GM23338 (cell line): ENCODE measurements at regions not wholly inside any gene's neighbourhood (a gene's known extent, or its start where the extent isn't known, plus 50 kb on each side); places are given as distances from the start of the nearest gene placed in this dataset.
"Not testable (repeated sequence)": the region's sequence is repeated elsewhere in the genome, so short reads cannot be mapped to it uniquely, and the experiment has no call there.

Source experiments
- ATAC-seq: fragments of 200-7000 bp; cut with Tn5 transposase; 3 replicates; pipeline ENCODE4 v1.9.1; 2020
- DNase-seq: peaks from one replicate; pipeline ENCODE4 v3.0.0-alpha.2; 2015; ENCODE audit warnings: low spot score
- H2AFZ ChIP-seq: fragments of 200-600 bp; sonication (generic); 2 replicates; pipeline ENCODE4 v1.8.0; 2016; ENCODE audit warnings: antibody characterized with exemption, mild to moderate bottlenecking, moderate library complexity
- H3F3A ChIP-seq: fragments of 200-600 bp; sonication (generic); replicated peaks from 2 replicates; pipeline ENCODE4 v1.8.0; 2017; ENCODE audit warnings: antibody characterized with exemption, mixed run types, low read depth
- H3K27ac ChIP-seq: fragments of 200-600 bp; sonication (generic); 2 replicates; pipeline ENCODE4 v1.6.1; 2016; ENCODE audit warnings: low read depth
- H3K27me3 ChIP-seq: fragments of 200-600 bp; sonication (generic); 2 replicates; pipeline ENCODE4 v1.8.0; 2016; ENCODE audit warnings: mild to moderate bottlenecking, mixed run types, moderate library complexity; ENCODE audit not compliant: insufficient read depth
- H3K36me3 ChIP-seq: fragments of 200-600 bp; sonication (generic); 2 replicates; pipeline ENCODE4 v1.8.0; 2016; ENCODE audit warnings: mild to moderate bottlenecking; ENCODE audit not compliant: insufficient read depth
- H3K4me1 ChIP-seq: fragments of 200-600 bp; sonication (generic); 2 replicates; pipeline ENCODE4 v1.8.0; 2016; ENCODE audit warnings: mild to moderate bottlenecking, moderate library complexity; ENCODE audit not compliant: insufficient read depth
- H3K4me2 ChIP-seq: fragments of 200-600 bp; sonication (generic); 2 replicates; pipeline ENCODE4 v1.7.1; 2017; ENCODE audit warnings: mixed run types
- H3K4me3 ChIP-seq: fragments of 200-600 bp; sonication (generic); 2 replicates; pipeline ENCODE4 v1.6.1; 2016; ENCODE audit warnings: mixed run types
- H3K79me2 ChIP-seq: fragments of 200-600 bp; sonication (generic); replicated peaks from 2 replicates; pipeline ENCODE4 v1.8.0; 2017; ENCODE audit warnings: mild to moderate bottlenecking; ENCODE audit not compliant: insufficient read depth
- H3K9me2 ChIP-seq: fragments of 200-600 bp; sonication (generic); 2 replicates; pipeline ENCODE4 v1.8.0; 2017; ENCODE audit not compliant: insufficient read depth
- H4K20me1 ChIP-seq: fragments of 200-600 bp; sonication (generic); replicated peaks from 2 replicates; pipeline ENCODE4 v1.8.0; 2017; ENCODE audit warnings: mild to moderate bottlenecking; ENCODE audit not compliant: insufficient read depth
- H3K27ac Mint-ChIP-seq: 2 replicates; pipeline ENCODE4 v1.8.0; 2020; ENCODE audit warnings: inconsistent platforms, mild to moderate bottlenecking, moderate library complexity, mixed read lengths
- H3K27me3 Mint-ChIP-seq: 3 replicates; pipeline ENCODE4 v1.8.0; 2022; ENCODE audit warnings: low read depth, mild to moderate bottlenecking, moderate library complexity, mixed read lengths, inconsistent platforms; ENCODE audit not compliant: insufficient read depth, poor library complexity
- H3K36me3 Mint-ChIP-seq: 3 replicates; pipeline ENCODE4 v1.8.0; 2021; ENCODE audit warnings: low read depth, mild to moderate bottlenecking, inconsistent platforms, moderate library complexity, mixed read lengths
- H3K4me1 Mint-ChIP-seq: 3 replicates; pipeline ENCODE4 v1.8.0; 2020; ENCODE audit warnings: mild to moderate bottlenecking, inconsistent platforms, mixed read lengths
- H3K4me3 Mint-ChIP-seq: 3 replicates; pipeline ENCODE4 v1.8.0; 2021; ENCODE audit warnings: moderate library complexity, mild to moderate bottlenecking, inconsistent platforms, mixed read lengths
- H3K9me3 Mint-ChIP-seq: 3 replicates; pipeline ENCODE4 v1.8.0; 2020; ENCODE audit warnings: moderate library complexity, mild to moderate bottlenecking, inconsistent platforms, mixed read lengths
- CREB1 ChIP-seq: fragments of 250-450 bp; sonication (Bioruptor Pico); IDR thresholded peaks from 2 replicates; pipeline ENCODE4 v1.5.0; 2020; ENCODE audit warnings: low read depth, mild to moderate bottlenecking, moderate library complexity
- EZH2 ChIP-seq: fragments of 200-600 bp; sonication (generic); IDR thresholded peaks from one replicate; pipeline ENCODE4 v1.8.0; 2017; ENCODE audit warnings: antibody characterized with exemption, mild to moderate bottlenecking, low read depth; ENCODE audit not compliant: unreplicated experiment
- EZH2phosphoT487 ChIP-seq: fragments of 200-600 bp; sonication (generic); IDR thresholded peaks from one replicate; pipeline ENCODE4 v1.8.1; 2018; ENCODE audit warnings: antibody characterized with exemption; ENCODE audit not compliant: unreplicated experiment
- NANOG ChIP-seq: IDR thresholded peaks from 2 replicates; pipeline ENCODE4 v1.6.1; 2016; ENCODE audit warnings: antibody characterized with exemption, borderline replicate concordance
- POLR2AphosphoS5 ChIP-seq: IDR thresholded peaks from 2 replicates; pipeline ENCODE4 v1.6.1; 2016; ENCODE audit warnings: antibody characterized with exemption, low read depth
- STAT1 ChIP-seq: IDR thresholded peaks from one replicate; pipeline ENCODE4 v1.6.1; 2016; ENCODE audit warnings: antibody characterized with exemption; ENCODE audit not compliant: unreplicated experiment
- ZNF114 ChIP-seq: fragments of 250-450 bp; sonication (Bioruptor Pico); IDR thresholded peaks from 2 replicates; pipeline ENCODE4 v1.5.0; 2020; ENCODE audit warnings: mild to moderate bottlenecking, moderate library complexity
- TF ChIP-seq, protein P1 (sequence below): IDR thresholded peaks from 2 replicates; pipeline ENCODE4 v1.6.1; 2016; ENCODE audit warnings: antibody characterized with exemption
- TF ChIP-seq, protein P2 (sequence below), 2 experiments: fragments of 200-600 bp in 1 of 2; sonication (generic) in 1 of 2; conservative IDR thresholded peaks; 2 replicates each; pipeline versions ENCODE4 v1.5.1 to v1.6.1; 2016 to 2017; ENCODE audit warnings: antibody characterized with exemption in 2 of 2, low read depth in 2 of 2, mild to moderate bottlenecking in 2 of 2, moderate library complexity in 1 of 2

DNA sequence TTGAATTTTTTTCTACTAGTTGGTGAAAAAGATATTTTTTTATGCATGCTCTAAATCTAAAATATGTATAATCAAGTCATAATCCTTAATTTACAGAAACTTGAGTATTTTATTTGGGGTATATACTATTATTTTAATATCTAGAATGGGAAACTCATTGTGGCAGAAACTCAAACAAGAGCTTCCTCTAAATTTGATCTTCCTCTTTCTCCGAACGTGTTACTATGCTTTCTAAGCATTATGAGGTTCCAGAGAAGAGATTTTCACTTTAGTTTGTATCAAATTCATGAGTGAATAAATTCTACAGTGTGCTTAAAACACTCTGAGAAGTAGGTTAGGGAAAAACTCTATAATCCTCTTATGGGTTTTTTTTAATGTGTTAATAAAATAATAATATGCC is 173.1 kb downstream of the POTEB3 start:
- no peaks in the 10 kb centered on the region for H4K20me1 ChIP-seq
- TF ChIP-seq CREB1 (CRISPR knock-in tag) (no peak), POLR2AphosphoS5 (no peak), STAT1 (no peak), ZNF114 (CRISPR knock-in tag) (no peak), EZH2 (no peak)
- TF ChIP-seq, protein P1, sequence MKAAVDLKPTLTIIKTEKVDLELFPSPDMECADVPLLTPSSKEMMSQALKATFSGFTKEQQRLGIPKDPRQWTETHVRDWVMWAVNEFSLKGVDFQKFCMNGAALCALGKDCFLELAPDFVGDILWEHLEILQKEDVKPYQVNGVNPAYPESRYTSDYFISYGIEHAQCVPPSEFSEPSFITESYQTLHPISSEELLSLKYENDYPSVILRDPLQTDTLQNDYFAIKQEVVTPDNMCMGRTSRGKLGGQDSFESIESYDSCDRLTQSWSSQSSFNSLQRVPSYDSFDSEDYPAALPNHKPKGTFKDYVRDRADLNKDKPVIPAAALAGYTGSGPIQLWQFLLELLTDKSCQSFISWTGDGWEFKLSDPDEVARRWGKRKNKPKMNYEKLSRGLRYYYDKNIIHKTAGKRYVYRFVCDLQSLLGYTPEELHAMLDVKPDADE: no peak
- Mint-ChIP-seq H3K36me3 (peaks cover 53% of the 10 kb centered on the region), H3K9me3 (peaks cover 94% of the 10 kb centered on the region), H3K4me1 (no peaks in the 10 kb centered on the region; the same call in 2 of the 3 replicates), H3K27ac (no peak overlapping the region), H3K27me3 (peaks cover 4% of the 10 kb centered on the region), H3K4me3 (no peak overlapping the region)
- no peak for ATAC-seq
- H3K36me3 ChIP-seq: peaks cover 42% of the 10 kb centered on the region
- H3K27me3 ChIP-seq: 0 out of 2 replicates have a peak, but pooled peaks cover 3% of the 10 kb centered on the region
- H2AFZ ChIP-seq: no peak overlapping the region
- H3F3A ChIP-seq: no peaks in the 10 kb centered on the region
- H3K27ac ChIP-seq: no peak overlapping the region
- no peaks in the 10 kb centered on the region for H3K4me1 ChIP-seq
- no peaks in the 10 kb centered on the region for H3K79me2 ChIP-seq
- no peak overlapping the region for H3K4me3 ChIP-seq
- no peak for DNase-seq
- H3K9me2 ChIP-seq: no peaks in the 10 kb centered on the region
- H3K4me2 ChIP-seq: no peak overlapping the region

DNA sequence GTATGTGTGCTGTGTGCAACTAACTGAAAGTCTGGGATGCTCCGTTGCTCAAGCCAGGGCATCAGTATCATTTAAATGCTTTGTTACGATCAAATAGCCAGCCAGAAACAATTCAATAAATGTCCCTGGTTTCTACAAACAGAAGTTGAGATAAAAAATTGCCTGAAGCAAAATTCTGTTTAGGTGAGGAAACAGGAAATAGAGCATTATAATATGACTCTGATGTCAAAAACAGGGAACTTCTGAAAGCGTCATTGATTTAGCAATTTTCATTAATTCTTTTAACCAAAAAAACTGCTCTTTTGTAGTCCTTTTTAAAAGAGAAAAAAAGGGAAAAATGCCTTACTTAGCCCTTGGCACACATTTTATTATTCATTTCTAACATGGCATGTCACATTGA is 174.7 kb downstream of the POTEB3 start:
- not testable (repeated sequence) for H4K20me1 ChIP-seq, DNase-seq, H3K9me2 ChIP-seq, H3K27me3 ChIP-seq, H3K4me2 ChIP-seq, H3K4me1 Mint-ChIP-seq, H3K4me3 ChIP-seq, H3K79me2 ChIP-seq, ATAC-seq, H3K27ac Mint-ChIP-seq, H3K4me3 Mint-ChIP-seq, H3F3A ChIP-seq, H2AFZ ChIP-seq, H3K27ac ChIP-seq, H3K4me1 ChIP-seq
- H3K27me3 Mint-ChIP-seq: peaks cover 12% of the 10 kb centered on the region
- peaks cover 95% of the 10 kb centered on the region for H3K9me3 Mint-ChIP-seq
- peaks cover 40% of the 10 kb centered on the region for H3K36me3 ChIP-seq
- peaks cover 56% of the 10 kb centered on the region for H3K36me3 Mint-ChIP-seq

DNA sequence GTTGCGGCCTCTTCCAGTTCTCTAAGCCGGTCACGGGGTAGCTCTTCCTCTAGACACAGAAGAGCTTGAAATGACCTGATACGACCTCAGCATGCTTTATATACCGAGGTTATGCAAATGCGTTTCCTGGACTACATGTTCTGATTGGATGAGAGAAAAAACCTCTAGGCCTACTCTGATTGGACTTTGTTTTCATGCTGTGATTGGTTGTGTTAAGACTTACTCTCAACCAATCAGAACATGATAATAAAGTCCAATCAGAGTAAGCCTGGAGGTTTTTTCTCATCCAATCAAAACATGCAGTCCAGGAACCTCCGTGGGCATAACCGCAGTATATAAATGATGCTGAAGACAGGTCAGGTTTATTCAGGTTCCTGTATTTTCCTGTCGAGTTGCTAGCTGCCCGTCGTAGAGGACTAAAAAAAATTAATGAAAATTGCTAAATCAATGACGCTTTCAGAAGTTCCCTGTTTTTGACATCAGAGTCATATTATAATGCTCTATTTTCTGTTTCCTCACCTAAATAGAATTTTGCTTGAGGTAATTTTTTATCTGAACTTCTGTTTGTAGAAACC is 177.4 kb downstream of the POTEB3 start:
- Histone ChIP-seq H3F3A (no peaks in the 10 kb centered on the region), H3K9me2 (no peaks in the 10 kb centered on the region), H4K20me1 (no peaks in the 10 kb centered on the region), H2AFZ (no peak overlapping the region), H3K79me2 (no peaks in the 10 kb centered on the region), H3K4me1 (no peaks in the 10 kb centered on the region), H3K4me3 (no peak overlapping the region), H3K27ac (no peak overlapping the region), H3K4me2 (no peak overlapping the region), H3K27me3 (no peaks in the 10 kb centered on the region), H3K36me3 (peaks cover 36% of the 10 kb centered on the region)
- ATAC-seq (no peak), DNase-seq (no peak)
- Mint-ChIP-seq H3K9me3 (peaks cover 96% of the 10 kb centered on the region), H3K27me3 (peaks cover 16% of the 10 kb centered on the region), H3K27ac (no peak overlapping the region), H3K4me3 (no peak overlapping the region; the same call in 2 of the 3 replicates), H3K4me1 (no peaks in the 10 kb centered on the region; the same call in 2 of the 3 replicates), H3K36me3 (peaks cover 60% of the 10 kb centered on the region)
- no peak for TF ChIP-seq STAT1
- no peak for TF ChIP-seq NANOG
- TF ChIP-seq EZH2: no peak
- TF ChIP-seq, protein P1: no peak
- TF ChIP-seq, protein P2, sequence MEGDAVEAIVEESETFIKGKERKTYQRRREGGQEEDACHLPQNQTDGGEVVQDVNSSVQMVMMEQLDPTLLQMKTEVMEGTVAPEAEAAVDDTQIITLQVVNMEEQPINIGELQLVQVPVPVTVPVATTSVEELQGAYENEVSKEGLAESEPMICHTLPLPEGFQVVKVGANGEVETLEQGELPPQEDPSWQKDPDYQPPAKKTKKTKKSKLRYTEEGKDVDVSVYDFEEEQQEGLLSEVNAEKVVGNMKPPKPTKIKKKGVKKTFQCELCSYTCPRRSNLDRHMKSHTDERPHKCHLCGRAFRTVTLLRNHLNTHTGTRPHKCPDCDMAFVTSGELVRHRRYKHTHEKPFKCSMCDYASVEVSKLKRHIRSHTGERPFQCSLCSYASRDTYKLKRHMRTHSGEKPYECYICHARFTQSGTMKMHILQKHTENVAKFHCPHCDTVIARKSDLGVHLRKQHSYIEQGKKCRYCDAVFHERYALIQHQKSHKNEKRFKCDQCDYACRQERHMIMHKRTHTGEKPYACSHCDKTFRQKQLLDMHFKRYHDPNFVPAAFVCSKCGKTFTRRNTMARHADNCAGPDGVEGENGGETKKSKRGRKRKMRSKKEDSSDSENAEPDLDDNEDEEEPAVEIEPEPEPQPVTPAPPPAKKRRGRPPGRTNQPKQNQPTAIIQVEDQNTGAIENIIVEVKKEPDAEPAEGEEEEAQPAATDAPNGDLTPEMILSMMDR (conservative IDR thresholded peaks at IDR 0.05; ENCODE audit: low read depth in 2 of 2): no peak
- no peak for TF ChIP-seq CREB1 (CRISPR knock-in tag)
- no peak for TF ChIP-seq POLR2AphosphoS5
- TF ChIP-seq ZNF114 (CRISPR knock-in tag): no peak
- TF ChIP-seq EZH2phosphoT487: no peak
